22Rv1 (cell line): ENCODE measurements at regions not wholly inside any gene's neighbourhood (a gene's known extent, or its start where the extent isn't known, plus 50 kb on each side); places are given as distances from the start of the nearest gene placed in this dataset.

Source experiments
- CTCF ChIP-seq: fragments of 450-650 bp; IDR thresholded peaks from 2 replicates; pipeline ENCODE4 v1.5.1; 2017; ENCODE audit warnings: mild to moderate bottlenecking
- ZFX ChIP-seq: fragments of 450-650 bp; IDR thresholded peaks from 2 replicates; pipeline ENCODE4 v1.6.1; 2017; ENCODE audit warnings: antibody characterized with exemption, borderline replicate concordance

GRCh38 chr18:38552732-38553321 is 987.2 kb upstream of the CELF4 start:
- TF ChIP-seq CTCF (no peak), ZFX (no peak)
